Liver (tissue), 3 donors: ENCODE measurements at regions not wholly inside any gene's neighbourhood (a gene's known extent, or its start where the extent isn't known, plus 50 kb on each side); places are given as distances from the start of the nearest gene placed in this dataset.

Experiments
- CTCF ChIP-seq: fragments of 150-350 bp; IDR thresholded peaks from 2 replicates; pipeline ENCODE4 v1.5.1; 2017; ENCODE audit warnings: improper control_type of control experiment, low read depth, low read length; ENCODE audit not compliant: missing input control
- MAX ChIP-seq: IDR thresholded peaks from 2 replicates; pipeline ENCODE4 v1.6.1; 2016; ENCODE audit warnings: antibody characterized with exemption
- RXRA ChIP-seq, 2 donors: IDR thresholded peaks; 2 replicates each; pipeline ENCODE4 v1.6.1; 2017 to 2018; ENCODE audit warnings: antibody characterized with exemption in 2 of 2, mild to moderate bottlenecking in 1 of 2
- YY1 ChIP-seq: IDR thresholded peaks from 2 replicates; pipeline ENCODE4 v1.6.1; 2016; ENCODE audit warnings: antibody characterized with exemption, mild to moderate bottlenecking
- ZBTB33 ChIP-seq: IDR thresholded peaks from 2 replicates; pipeline ENCODE4 v1.6.1; 2016; ENCODE audit warnings: antibody characterized with exemption
- donor health status: healthy.
- donor health status: healthy.

GRCh38 chr6:66357781-66358180 lies 650.8 kb upstream of the EYS start:
- TF ChIP-seq CTCF (no peak), ZBTB33 (no peak), RXRA (IDR thresholded peaks at IDR 0.05) (no peak), YY1 (no peak), MAX (no peak)
